NCI-H510A (cell line): ENCODE measurements at regions not wholly inside any gene's neighbourhood (a gene's known extent, or its start where the extent isn't known, plus 50 kb on each side); places are given as distances from the start of the nearest gene placed in this dataset.
"Not testable (repeated sequence)": the region's sequence is repeated elsewhere in the genome, so short reads cannot be mapped to it uniquely, and the experiment has no call there.

Experiments
- DNase-seq: peaks from one replicate; lab custom pipeline; 2025; lab: John Stamatoyannopoulos, UW

DNA sequence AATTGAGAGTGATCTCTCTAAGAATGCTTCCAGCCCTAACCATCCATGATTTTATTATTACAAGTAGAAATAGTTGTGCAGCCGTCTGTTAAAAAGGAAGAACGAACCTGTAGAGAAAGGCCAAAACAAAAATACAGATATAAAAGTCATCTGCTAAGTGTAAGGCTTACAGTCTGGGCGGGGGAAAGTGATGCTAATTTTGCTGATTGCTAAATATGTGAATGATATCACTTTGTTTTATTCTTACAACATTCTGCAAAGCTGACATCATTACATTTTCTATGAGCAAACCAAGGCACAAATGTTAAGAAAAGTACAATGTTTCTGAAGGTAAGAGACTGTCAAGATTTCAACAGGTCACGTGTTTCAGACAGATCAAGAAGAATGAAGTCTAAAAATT lies 101.5 kb upstream of the RAP1B start:
- no peak for DNase-seq

DNA sequence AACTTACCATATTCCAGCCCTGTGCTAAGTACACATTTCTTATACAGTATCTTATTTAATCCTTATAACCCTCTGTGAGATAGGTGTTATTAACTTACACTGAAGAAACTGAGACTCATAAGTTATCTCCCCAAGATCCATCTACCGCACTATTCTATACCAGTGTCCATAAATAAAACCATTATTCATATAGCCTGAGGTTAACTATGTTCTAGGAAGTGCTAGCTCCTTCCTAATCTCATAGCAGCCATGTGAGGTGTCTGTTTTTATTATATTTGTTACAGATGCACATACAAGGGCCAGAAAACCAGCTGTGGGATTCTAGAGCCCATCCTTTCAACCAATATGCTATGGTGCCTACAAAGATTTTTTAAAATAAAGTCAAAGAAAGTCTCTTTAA lies 100.3 kb upstream of the RAP1B start:
- no peak for DNase-seq

DNA sequence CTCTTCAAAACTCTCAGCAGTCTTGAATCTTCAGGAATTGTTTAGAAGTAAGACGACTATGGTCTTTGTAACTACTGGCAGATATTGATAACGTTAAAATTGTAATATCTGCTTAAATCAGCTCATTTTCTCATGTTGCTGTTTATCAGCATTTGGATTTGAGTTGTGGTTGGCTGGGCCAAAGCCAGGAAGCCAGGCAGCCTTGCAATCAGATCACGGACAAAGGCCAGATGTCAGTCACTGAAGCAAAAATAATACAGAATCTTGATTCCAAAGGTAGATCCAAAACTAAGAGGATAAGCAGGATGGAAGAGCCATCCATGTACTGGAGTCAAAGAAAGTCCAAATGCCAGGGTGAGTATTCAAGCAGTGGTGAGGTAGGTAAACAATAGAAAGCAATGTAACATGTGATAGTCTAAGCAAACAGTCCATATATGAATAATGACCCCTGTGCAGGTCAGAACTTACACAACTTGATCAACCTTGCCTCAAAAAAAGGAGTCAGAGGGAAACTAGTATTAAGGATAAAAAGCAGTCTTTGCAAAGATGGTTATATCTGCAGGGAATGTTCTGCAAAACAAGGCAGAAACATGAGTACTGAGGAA lies 95.8 kb upstream of the RAP1B start:
- no peak for DNase-seq

DNA sequence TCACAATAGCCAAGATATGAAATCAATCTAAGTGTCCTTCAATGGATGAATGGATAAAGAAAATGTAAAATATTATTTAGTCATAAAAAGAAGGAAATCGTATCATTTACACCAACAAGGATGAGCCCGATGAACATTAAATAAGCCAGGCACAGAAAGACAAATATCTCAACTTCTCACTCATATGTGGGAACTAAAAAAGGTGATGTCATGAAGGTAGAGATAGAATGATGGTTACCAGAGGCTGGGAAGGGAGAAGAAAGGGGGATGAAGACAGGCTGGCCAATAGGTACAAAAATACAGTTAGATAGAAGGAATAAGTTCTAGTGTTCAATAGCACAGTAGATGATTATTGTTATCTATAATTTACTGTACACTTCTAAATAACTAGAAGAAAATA lies 94.9 kb upstream of the RAP1B start:
- DNase-seq: no peak

DNA sequence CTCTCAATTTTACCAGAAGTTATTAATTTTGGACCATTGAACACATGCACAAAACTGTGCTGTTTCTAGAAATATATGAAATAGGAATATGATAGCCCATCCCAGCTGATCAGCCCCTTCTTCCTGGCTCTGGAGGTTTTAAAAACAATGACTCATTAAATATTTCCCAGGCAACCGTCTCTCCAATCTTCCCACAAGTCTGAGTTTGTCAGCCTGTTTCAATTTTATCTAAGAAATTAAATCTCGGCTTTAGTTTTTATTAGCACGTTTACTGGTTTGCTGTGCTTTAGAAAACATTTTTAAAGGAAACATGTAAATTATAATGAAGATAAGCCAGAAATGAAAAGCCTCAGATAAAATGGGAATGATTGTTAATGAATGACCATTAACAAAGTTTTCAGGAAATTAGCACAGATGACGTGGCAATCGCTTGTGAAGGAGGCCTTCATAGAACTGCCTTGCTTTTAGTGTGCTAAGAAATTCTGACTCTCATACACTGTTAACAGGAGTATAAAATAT lies 89.3 kb upstream of the RAP1B start:
- DNase-seq: no peak

DNA sequence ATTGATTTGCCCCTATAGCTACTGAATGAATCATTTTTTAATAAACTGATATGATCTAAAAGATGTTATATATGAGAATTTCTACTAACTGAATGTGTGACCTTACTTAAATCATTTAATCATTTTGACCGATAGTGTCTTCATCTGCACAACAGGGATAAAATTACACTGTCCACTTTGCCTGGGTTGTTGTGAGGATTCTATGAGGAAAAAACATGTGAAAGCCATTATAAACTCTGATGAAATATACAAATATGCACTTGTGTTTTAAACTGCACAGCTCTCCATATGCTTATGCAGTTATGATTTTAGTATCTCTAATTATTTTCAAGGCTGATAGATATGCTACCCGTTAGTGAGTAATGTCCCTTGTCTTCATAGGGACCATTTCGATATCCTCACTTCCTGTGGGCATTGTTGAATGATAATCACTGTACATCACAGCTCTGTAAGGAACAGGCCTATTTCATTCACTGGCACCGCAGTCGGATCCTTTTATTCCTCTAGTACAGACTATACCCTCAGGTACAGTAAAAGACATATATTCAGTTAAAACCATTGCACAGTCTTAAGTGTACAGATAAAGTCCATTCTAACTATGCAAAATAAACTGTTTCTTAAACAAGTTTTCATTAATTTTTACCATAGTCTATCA lies 88.7 kb upstream of the RAP1B start:
- no peak for DNase-seq

DNA sequence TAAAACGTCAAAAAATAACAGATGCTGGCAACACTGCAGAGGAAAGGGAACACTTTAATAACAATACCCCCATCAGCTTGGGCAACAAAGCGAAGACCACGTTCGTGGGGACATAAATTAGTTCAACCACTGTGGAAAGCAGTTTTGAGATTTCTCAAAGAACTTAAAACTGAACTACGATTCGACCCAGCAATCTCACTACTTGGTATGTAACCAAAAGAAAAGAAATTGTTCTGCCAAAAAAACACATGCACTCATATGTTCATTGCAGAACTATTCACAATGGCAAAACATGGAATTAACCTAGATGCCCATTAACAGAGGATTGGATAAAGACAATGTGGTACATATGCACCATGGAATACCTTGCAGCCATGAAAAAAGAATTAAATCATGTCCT lies 81.2 kb upstream of the RAP1B start:
- DNase-seq: no peak

DNA sequence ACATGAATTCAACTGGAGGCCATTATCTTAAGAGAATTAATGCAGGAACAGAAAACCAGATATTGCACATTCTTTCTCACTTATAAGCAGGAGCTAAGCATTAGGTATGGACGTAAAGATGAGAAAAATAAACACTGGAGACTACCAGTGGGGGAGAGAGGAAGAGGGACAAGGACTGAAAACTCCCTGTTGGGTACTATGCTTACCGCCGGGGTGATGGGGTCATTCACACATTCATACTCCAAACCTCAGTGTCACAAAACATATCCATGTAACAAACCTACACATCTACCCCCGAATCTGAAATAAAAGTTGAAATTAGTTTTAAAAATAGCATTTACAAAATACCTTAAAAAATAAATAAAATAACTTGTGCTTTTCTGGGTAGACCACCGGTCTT lies 80.8 kb upstream of the RAP1B start:
- DNase-seq: no peak

DNA sequence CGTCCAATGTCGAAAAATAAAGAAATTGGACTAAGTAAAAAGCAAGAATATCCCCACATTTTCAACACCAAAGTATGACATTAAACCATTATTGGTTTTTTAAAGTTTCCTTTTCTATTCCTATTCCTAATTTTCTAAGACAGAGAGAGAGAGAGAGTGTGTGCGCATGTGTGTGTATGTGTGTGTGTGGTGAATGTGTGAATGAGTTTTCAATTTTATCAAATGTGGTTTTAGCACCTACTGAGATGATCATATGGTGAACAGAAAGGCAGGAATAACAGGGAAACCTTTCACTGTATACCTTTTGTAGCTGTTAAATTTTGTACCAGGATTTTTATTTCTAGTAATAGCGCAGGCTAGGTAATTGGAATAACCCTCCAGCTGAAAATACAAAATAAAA lies 80.4 kb upstream of the RAP1B start:
- DNase-seq: no peak

DNA sequence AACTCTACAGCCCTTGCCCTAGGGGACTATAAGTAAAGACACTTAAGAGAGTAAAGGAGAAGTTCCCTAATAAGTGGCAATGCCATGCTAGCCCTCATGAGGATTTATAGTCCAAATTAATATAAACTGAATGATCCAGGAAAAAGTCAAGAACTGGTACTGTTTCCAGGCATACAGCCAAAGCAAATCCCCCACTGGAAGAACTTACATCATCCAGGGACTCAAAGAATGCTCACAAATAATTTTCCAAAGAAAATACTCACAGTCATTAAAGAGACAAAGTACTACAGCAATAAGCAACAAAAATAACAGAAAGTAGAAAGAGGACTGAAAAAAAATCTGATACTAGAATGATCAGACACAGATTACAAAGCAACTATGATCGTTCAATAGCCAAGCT lies 79.7 kb upstream of the RAP1B start:
- no peak for DNase-seq

DNA sequence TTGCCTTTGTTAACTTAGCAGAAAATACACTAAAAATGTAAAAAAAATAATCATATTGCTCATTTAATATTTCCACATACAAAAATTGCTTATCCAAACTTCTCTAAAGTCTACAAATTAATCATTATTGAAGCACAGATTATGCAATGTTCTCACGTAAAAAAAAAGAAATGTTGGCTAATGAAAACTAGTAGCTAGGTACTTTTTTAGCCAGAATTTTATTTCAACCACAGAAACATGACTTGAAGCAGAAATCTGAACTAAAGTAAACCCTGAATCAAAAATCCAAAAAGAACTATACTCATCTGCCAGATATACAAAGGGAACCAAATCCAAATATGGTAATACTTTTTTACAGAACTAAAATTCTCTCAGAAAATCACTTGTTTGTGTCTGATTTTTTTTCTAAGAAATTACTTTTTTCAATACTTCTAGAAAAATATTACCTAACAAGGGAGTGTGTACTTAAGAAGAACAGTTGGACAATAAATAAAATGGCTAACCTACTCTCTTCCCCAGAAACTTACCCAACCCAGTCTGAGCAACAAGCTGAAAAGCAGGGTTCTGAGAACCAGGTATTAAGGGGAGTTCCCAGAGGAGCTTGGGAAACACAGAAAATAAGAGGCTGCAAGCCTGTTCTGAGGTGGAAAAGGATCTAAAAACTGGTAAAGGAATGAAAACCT lies 78.4 kb upstream of the RAP1B start:
- DNase-seq: no peak

DNA sequence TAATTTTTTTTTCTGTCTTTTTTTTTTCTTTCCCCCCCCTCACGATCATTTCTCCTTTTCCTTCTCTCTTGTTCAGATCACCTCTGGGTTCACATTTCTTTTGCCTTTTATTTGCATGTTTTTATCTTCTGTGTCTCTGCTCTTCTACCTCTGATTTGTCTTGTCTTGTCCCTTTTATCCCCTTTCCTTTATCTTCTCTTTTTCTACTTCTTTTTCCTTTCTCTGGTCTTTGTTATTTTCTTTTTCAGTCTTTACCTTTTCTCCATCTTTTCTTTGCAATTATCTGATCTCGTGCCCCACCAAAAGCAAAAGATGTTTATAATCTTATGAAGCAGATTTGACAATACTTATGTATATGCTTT lies 77.8 kb upstream of the RAP1B start:
- no peak for DNase-seq

DNA sequence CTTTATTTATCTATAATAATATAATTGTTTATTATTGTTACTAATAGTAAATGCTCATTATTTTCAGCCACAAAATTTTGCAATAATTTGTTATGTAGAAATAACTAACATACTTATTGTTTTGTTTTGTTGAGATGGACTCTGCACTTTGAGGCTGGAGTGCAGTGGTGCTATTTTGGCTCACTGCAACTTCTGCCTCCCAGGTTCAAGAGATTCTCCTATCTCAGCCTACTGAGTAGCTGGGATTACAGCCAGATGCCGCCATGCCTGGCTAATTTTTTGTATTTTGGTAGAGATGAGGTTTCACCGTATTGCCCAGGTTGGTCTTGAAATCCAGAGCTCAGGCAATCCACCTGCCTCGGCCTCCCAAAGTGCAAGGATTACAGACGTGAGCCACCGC lies 76.6 kb upstream of the RAP1B start:
- DNase-seq: no peak

DNA sequence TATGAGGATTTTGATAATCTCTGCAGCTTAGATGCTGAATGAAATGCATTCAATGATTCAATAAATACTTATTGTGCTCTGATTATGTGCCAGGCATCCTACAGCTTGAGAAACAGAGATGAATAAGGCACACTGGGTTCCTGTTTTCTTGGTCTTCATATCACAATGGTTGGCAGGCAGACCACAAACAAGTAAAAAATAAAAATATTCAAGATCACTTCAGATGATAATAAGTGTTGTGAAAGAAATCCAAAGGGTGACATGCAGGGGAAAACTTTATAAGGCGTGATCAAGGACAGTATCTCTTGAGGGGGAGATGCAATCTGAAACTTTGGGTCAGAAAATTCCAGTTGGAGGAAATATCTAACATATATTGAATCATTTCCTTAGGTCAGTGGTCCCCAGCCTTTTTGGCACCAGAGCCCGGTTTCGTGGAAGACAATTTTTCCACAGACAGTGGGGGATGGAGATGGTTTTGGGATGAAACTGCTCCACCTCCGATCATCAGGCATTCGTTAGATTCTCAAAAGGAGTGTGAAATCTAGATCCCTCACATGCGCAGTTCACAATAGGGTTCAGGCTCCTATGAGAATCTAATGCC lies 73.7 kb upstream of the RAP1B start:
- DNase-seq: no peak

DNA sequence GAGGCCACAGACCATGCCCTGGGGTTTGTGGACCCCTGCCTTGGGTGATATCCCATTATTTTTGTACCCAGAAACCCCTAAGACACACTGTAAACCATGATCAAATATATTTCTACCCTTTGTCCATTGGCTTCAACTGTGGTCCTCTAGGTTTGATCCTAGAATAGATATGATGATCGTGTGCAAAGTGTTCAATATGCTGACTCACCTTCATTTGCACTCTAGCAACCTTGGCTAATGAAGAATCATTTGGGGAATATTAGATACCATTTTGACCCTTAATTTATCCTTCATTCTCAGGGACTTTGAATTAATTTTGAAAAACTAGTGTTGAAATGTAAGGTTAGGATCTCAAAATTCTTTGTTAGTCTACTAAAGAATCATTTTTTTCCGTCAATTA lies 73.1 kb upstream of the RAP1B start:
- DNase-seq: no peak

DNA sequence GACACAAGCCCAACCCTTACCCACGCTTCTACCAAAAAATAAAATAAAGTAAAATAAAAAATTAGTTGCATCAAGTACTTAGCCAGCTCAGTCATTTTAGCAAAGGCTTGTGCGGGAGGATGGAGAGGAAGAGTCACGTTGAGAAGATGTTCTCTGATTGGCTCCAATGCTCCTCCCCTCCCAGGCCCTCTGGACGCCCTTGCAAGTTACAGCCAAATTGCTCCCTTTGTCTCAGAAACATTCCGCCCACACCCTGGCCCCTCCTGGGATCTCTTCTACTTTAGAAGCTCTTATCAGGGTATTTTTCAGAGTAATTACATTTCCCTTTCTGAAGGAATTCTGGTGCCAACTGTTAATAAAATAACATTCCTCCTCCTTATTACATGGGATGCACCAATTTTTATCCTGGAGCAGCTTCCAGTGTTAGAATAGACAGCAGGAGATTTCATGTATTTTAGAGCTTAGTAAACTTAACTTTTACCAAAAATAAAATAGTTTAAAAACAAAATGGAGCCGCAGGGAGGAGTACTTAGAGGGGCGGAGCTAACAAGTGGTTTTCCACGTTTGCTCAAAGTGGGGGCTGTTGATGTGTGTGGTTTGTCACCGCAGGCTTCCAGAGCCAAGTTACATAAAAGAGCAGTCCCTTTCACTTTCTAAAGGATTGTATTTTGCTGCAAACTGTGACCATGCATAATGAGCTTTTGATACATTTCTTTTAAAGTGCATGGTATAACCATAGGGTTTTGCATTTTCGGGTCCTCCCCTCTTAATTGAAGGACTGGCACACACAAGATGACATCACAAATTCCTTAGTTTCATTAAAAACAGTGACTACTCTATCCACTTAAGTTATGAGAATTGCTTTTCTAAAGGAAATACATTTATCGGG lies 71.7 kb upstream of the RAP1B start:
- no peak for DNase-seq

DNA sequence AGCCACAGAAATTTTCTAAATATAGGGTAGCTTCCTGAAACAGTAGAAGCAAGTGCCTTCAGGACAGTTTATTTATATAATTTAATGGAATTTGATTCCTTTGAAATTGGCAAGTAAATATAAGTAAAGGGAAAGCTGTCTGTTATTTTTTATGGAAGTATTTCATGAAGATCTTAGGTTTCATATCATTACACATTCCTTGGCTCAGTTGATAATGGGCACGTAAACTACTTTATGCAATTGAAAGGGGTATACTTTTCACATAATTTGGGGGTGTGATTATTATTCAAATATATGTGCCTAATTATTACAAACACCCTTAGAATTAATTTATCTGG lies 71.1 kb upstream of the RAP1B start:
- no peak for DNase-seq

DNA sequence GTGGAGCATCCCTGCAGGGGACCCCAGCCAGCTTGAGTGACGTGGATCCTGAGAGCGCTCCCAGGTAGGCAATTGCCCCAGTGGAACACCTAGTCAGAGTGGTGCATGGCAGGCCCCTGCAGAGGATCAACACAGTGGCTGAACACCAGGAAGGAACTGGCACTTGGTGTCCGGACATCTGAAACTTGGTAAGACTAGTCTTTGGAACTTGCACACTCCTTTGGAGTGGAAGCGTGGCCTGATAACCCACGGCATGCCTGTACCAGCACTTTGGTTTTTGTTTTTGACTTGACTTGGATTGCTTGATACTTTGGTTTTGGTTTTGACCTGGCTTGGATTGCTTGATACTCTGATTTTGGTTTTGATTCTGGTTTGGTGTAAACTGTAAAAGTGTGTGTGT lies 69.9 kb upstream of the RAP1B start:
- DNase-seq: not testable (repeated sequence)

DNA sequence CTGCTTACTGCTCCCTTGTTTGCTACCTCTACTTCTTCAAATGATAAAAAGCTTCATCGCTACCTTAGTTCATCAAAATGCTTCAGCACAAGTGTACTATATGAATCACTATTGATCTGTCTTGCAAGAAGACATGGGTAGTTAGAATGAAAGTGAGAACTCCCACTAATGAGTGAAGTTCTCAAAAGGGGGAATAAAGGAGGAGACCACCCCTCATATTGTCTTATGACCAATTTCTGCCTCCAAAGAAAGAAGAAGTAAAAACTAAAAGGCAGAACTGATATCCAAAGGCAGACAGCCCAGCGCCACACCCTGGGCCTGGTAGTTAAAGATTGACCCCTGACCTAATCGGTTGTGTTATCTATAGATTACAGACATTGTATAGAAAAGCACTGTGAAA lies 63.4 kb upstream of the RAP1B start:
- DNase-seq: not testable (repeated sequence)

DNA sequence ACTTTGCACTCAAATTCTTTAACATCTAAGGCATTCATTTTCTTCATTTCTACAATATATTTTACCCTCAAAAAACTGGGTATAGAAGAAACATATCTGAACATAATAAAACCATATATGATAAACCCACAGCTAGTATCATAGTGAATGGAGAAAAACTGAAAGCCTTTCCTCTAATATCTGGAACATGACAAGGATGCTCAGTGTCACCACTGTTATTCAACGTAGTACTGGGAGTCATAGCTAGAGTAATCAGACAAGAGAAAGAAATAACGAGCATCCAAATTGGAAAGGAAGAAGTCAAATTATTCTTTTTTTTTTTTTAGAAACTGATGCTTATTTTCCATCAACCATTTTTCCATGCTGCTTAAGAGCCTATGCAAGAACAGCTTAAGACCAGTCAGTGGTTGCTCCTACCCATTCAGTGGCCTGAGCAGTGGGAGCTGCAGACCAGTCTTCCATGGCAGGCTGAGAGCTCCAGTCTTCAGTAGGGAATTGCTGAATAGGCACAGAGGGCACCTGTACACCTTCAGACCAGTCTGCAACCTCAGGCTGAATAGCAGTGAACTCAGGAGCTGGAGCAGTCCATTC lies 58.0 kb upstream of the RAP1B start:
- not testable (repeated sequence) for DNase-seq

DNA sequence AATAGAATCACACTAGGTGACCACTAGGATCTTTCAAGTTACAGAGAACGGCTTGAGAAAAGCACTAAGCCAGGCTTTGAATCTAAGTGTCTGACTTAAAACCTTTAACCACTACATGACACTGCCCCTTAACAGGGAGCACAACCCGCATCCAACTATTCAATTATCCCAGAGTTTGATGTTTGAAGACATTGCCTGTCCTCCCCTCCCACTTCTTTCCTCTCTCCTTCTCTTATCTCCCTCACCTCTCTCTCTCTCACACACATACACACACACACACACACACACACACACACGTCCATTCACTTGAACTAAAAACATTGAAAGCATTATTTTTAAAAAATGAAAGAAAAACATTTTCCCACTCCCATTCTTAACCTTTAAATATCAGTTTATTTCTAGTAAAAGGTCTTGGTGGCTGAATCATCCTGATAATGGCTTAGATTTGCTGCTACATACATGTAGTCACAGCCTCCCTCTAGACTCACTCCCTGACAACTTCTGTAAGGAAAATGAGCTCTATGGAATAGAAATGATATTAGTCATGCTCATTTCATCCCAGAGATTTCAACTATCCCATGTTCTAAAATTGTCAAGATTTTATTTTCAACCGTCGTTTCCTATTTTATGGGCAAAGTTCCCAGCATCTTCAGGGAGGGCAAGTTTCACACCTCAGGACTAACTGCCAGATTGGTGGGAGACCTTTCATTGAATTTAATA lies 53.5 kb upstream of the RAP1B start:
- no peak for DNase-seq
